WTC11 (cell line): ENCODE measurements at regions not wholly inside any gene's neighbourhood (a gene's known extent, or its start where the extent isn't known, plus 50 kb on each side); places are given as distances from the start of the nearest gene placed in this dataset.

ENCODE experiments used
- ATAC-seq: fragments of 200-7000 bp; cut with Tn5 transposase; 2 replicates; pipeline ENCODE4 v1.10.0; 2021; ENCODE audit warnings: mild to moderate bottlenecking, moderate library complexity
- CTCF ChIA-PET: fragments of 300-600 bp; sonication (Branson Sonifier 250); formaldehyde crosslinking; loops from one replicate; lab custom pipeline; 2021; ENCODE audit warnings: antibody characterized with exemption; lab: Charles Lee
- POLR2A ChIA-PET: fragments of 350-600 bp; sonication (Branson Sonifier 250); formaldehyde crosslinking; loops from one replicate; lab custom pipeline; 2021; ENCODE audit warnings: antibody characterized with exemption; lab: Charles Lee
- DNase-seq: peaks from one replicate; pipeline ENCODE4 v3.0.0; 2021; ENCODE audit warnings: low spot score
- H3K27ac Mint-ChIP-seq: 2 replicates; pipeline ENCODE4 v1.8.0; 2021; ENCODE audit warnings: mixed read lengths
- H3K27me3 Mint-ChIP-seq: 2 replicates; pipeline ENCODE4 v1.8.0; 2021; ENCODE audit warnings: low read depth, mild to moderate bottlenecking, moderate library complexity, mixed read lengths
- H3K36me3 Mint-ChIP-seq: 2 replicates; pipeline ENCODE4 v1.8.0; 2021; ENCODE audit warnings: mixed read lengths
- H3K4me1 Mint-ChIP-seq: 2 replicates; pipeline ENCODE4 v1.8.0; 2022; ENCODE audit warnings: mixed read lengths
- H3K4me3 Mint-ChIP-seq: 2 replicates; pipeline ENCODE4 v1.8.0; 2021; ENCODE audit warnings: mild to moderate bottlenecking, moderate library complexity, mixed read lengths
- H3K9me3 Mint-ChIP-seq: 2 replicates; pipeline ENCODE4 v1.8.0; 2021; ENCODE audit warnings: mixed read lengths
- GRHL2 ChIP-seq: fragments of 250-450 bp; sonication (Bioruptor Pico); IDR thresholded peaks from 2 replicates; pipeline ENCODE4 v1.8.0; 2022; ENCODE audit warnings: mild to moderate bottlenecking, moderate library complexity; ENCODE audit not compliant: insufficient replicate concordance, severe bottlenecking
- HMGA2 ChIP-seq: fragments of 250-450 bp; sonication (Bioruptor Pico); IDR thresholded peaks from 2 replicates; pipeline ENCODE4 v1.4.0; 2021; ENCODE audit warnings: mild to moderate bottlenecking, moderate library complexity
- MYBL2 ChIP-seq: sonication (generic); formaldehyde crosslinking; IDR thresholded peaks from 2 replicates; pipeline ENCODE4 v1.8.1; 2023; ENCODE audit warnings: mild to moderate bottlenecking, moderate library complexity, missing genetic modification reagents
- NR2C2 ChIP-seq: sonication (generic); formaldehyde crosslinking; IDR thresholded peaks from 2 replicates; pipeline ENCODE4 v1.8.0; 2022; ENCODE audit warnings: mild to moderate bottlenecking, missing genetic modification reagents
- OVOL2 ChIP-seq: fragments of 250-450 bp; sonication (Bioruptor Pico); IDR thresholded peaks from 2 replicates; pipeline ENCODE4 v1.9.0; 2021; ENCODE audit warnings: mild to moderate bottlenecking, borderline replicate concordance
- SMAD3 ChIP-seq: sonication (generic); formaldehyde crosslinking; IDR thresholded peaks from 2 replicates; pipeline ENCODE4 v1.8.0; 2022; ENCODE audit warnings: missing genetic modification reagents, mild to moderate bottlenecking, borderline replicate concordance
- SMAD4 ChIP-seq: sonication (generic); formaldehyde crosslinking; IDR thresholded peaks from 2 replicates; pipeline ENCODE4 v1.8.0; 2022; ENCODE audit warnings: mild to moderate bottlenecking, missing genetic modification reagents
- ZNF121 ChIP-seq: sonication (generic); formaldehyde crosslinking; IDR thresholded peaks from 2 replicates; pipeline ENCODE4 v1.8.0; 2023; ENCODE audit warnings: missing genetic modification reagents
- ZNF138 ChIP-seq: sonication (generic); formaldehyde crosslinking; conservative IDR thresholded peaks from 2 replicates; pipeline ENCODE4 v1.8.1; 2022; ENCODE audit warnings: mild to moderate bottlenecking, moderate library complexity, missing genetic modification reagents
- ZNF263 ChIP-seq: sonication (generic); formaldehyde crosslinking; IDR thresholded peaks from 2 replicates; pipeline ENCODE4 v1.8.1; 2022; ENCODE audit warnings: low read depth, mild to moderate bottlenecking, moderate library complexity, missing genetic modification reagents
- ZNF396 ChIP-seq: fragments of 250-450 bp; sonication (Bioruptor Pico); IDR thresholded peaks from 2 replicates; pipeline ENCODE4 v1.8.0; 2021; ENCODE audit warnings: mild to moderate bottlenecking, moderate library complexity, borderline replicate concordance
- ZNF671 ChIP-seq: fragments of 250-450 bp; sonication (Bioruptor Pico); IDR thresholded peaks from 2 replicates; pipeline ENCODE4 v1.8.0; 2021; ENCODE audit warnings: mild to moderate bottlenecking
- TF ChIP-seq, protein P1 (sequence below): sonication (generic); formaldehyde crosslinking; IDR thresholded peaks from 2 replicates; pipeline ENCODE4 v1.8.1; 2022; ENCODE audit warnings: low read depth, mild to moderate bottlenecking, moderate library complexity, missing genetic modification reagents, borderline replicate concordance
- TF ChIP-seq, protein P2 (sequence below): sonication (generic); formaldehyde crosslinking; IDR thresholded peaks from 2 replicates; pipeline ENCODE4 v1.8.0; 2023; ENCODE audit warnings: mild to moderate bottlenecking, missing genetic modification reagents
- TF ChIP-seq, protein P3 (sequence below): fragments of 250-450 bp; sonication (Bioruptor Pico); IDR thresholded peaks from 2 replicates; pipeline ENCODE4 v1.9.0; 2021; ENCODE audit warnings: mild to moderate bottlenecking, borderline replicate concordance
- TF ChIP-seq, protein P4 (sequence below): sonication (generic); formaldehyde crosslinking; conservative IDR thresholded peaks from 2 replicates; pipeline ENCODE4 v1.8.1; 2023; ENCODE audit warnings: mild to moderate bottlenecking, low read depth, missing genetic modification reagents, moderate library complexity
- TF ChIP-seq, protein P5 (sequence below): fragments of 250-450 bp; sonication (Bioruptor Pico); IDR thresholded peaks from 2 replicates; pipeline ENCODE4 v1.9.0; 2021; ENCODE audit warnings: moderate library complexity, mild to moderate bottlenecking, inconsistent platforms, borderline replicate concordance
- TF ChIP-seq, protein P6 (sequence below): sonication (generic); formaldehyde crosslinking; IDR thresholded peaks from 2 replicates; pipeline ENCODE4 v1.8.1; 2023; ENCODE audit warnings: mild to moderate bottlenecking, missing genetic modification reagents

DNA sequence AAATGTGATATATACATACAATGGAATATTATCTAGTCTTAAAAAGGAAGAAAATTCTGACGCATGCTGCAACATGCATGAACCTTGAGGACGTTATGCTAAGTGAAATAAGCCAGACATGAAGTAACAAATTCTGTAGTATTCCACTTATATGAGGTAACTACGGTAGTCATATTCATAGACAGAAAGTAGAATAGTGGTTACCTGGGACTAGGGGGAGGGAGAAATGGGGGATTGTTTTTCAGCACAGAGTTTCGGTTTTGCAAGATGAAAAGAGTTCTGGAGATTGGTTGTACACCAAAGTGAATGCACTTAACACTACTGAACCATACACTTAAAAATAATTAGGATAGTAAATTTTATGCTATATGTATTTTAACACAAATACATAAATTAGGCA lies 192.3 kb upstream of the FOXN2 start (continued):
- TF ChIP-seq, protein P1, sequence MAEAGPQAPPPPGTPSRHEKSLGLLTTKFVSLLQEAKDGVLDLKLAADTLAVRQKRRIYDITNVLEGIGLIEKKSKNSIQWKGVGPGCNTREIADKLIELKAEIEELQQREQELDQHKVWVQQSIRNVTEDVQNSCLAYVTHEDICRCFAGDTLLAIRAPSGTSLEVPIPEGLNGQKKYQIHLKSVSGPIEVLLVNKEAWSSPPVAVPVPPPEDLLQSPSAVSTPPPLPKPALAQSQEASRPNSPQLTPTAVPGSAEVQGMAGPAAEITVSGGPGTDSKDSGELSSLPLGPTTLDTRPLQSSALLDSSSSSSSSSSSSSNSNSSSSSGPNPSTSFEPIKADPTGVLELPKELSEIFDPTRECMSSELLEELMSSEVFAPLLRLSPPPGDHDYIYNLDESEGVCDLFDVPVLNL (CRISPR knock-in tag) = no peak
- no peak for TF ChIP-seq OVOL2 (CRISPR knock-in tag)
- no peak for TF ChIP-seq ZNF396 (CRISPR knock-in tag)
- no peak for TF ChIP-seq ZNF138 (CRISPR knock-in tag)

DNA sequence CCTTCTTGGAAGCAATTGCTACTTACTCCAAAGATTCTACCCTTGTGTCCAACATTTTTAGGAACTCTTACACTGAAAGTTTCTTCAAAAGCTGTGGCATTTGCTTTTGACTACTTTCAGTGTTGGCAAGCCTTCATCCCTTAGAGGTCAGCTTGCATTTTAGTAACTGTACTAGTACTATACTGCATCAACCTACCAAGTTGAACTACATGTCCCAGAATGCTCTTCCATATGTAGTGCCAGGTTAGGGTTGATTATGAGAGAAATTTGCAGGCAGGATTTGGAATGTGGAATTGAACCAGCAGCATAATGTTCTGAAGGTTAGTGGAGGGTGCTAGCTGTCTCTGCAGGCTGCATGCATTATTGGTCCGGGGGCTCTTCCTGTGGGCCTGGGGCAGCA lies 189.9 kb upstream of the FOXN2 start:
- POLR2A ChIA-PET = no interaction called here
- Mint-ChIP-seq H3K9me3 (peaks cover 6% of the 10 kb centered on the region; the same call in 1 of the 2 replicates), H3K36me3 (no peaks in the 10 kb centered on the region), H3K27me3 (no peaks in the 10 kb centered on the region), H3K27ac (no peak overlapping the region), H3K4me3 (no peak overlapping the region), H3K4me1 (no peaks in the 10 kb centered on the region)
- no peak for TF ChIP-seq ZNF671 (CRISPR knock-in tag)
- TF ChIP-seq, protein P2, sequence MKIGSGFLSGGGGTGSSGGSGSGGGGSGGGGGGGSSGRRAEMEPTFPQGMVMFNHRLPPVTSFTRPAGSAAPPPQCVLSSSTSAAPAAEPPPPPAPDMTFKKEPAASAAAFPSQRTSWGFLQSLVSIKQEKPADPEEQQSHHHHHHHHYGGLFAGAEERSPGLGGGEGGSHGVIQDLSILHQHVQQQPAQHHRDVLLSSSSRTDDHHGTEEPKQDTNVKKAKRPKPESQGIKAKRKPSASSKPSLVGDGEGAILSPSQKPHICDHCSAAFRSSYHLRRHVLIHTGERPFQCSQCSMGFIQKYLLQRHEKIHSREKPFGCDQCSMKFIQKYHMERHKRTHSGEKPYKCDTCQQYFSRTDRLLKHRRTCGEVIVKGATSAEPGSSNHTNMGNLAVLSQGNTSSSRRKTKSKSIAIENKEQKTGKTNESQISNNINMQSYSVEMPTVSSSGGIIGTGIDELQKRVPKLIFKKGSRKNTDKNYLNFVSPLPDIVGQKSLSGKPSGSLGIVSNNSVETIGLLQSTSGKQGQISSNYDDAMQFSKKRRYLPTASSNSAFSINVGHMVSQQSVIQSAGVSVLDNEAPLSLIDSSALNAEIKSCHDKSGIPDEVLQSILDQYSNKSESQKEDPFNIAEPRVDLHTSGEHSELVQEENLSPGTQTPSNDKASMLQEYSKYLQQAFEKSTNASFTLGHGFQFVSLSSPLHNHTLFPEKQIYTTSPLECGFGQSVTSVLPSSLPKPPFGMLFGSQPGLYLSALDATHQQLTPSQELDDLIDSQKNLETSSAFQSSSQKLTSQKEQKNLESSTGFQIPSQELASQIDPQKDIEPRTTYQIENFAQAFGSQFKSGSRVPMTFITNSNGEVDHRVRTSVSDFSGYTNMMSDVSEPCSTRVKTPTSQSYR = no peak
- ATAC-seq = no peak
- DNase-seq = no peak
- CTCF ChIA-PET = no interaction called here

DNA sequence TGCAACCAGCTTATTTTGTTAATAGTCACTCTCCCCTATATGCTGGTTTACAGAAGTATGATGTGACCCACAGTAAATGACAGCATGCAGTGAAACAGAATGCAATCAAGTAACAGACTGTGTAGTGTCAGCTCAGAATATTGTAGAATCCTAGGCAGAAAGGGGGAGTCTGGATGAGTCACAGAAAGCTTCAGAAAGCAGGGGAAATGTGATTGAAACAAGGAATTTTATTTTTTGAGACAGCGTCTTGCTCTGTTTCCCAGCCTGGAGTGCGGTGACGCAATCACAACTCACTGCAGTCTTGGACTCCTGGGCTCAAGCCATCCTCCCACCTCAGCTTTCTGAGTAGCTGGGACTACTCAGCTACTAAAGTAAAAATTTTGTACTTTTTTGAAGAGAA lies 188.3 kb upstream of the FOXN2 start:
- Mint-ChIP-seq H3K4me1 (no peaks in the 10 kb centered on the region), H3K27me3 (no peaks in the 10 kb centered on the region), H3K9me3 (peaks cover 3% of the 10 kb centered on the region; the same call in 1 of the 2 replicates), H3K4me3 (no peak overlapping the region), H3K27ac (no peak overlapping the region), H3K36me3 (no peaks in the 10 kb centered on the region)
- no peak for ATAC-seq
- DNase-seq = no peak
- CTCF ChIA-PET = interaction anchor here (0.6 kb wide), 1 partner anchor 338 kb away, joined by 5 read pairs; no protein-coding TSS in a partner anchor
- POLR2A ChIA-PET = no interaction called here
- TF ChIP-seq ZNF121 (CRISPR knock-in tag) = no peak
- TF ChIP-seq, protein P3, sequence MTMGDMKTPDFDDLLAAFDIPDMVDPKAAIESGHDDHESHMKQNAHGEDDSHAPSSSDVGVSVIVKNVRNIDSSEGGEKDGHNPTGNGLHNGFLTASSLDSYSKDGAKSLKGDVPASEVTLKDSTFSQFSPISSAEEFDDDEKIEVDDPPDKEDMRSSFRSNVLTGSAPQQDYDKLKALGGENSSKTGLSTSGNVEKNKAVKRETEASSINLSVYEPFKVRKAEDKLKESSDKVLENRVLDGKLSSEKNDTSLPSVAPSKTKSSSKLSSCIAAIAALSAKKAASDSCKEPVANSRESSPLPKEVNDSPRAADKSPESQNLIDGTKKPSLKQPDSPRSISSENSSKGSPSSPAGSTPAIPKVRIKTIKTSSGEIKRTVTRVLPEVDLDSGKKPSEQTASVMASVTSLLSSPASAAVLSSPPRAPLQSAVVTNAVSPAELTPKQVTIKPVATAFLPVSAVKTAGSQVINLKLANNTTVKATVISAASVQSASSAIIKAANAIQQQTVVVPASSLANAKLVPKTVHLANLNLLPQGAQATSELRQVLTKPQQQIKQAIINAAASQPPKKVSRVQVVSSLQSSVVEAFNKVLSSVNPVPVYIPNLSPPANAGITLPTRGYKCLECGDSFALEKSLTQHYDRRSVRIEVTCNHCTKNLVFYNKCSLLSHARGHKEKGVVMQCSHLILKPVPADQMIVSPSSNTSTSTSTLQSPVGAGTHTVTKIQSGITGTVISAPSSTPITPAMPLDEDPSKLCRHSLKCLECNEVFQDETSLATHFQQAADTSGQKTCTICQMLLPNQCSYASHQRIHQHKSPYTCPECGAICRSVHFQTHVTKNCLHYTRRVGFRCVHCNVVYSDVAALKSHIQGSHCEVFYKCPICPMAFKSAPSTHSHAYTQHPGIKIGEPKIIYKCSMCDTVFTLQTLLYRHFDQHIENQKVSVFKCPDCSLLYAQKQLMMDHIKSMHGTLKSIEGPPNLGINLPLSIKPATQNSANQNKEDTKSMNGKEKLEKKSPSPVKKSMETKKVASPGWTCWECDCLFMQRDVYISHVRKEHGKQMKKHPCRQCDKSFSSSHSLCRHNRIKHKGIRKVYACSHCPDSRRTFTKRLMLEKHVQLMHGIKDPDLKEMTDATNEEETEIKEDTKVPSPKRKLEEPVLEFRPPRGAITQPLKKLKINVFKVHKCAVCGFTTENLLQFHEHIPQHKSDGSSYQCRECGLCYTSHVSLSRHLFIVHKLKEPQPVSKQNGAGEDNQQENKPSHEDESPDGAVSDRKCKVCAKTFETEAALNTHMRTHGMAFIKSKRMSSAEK (CRISPR knock-in tag) = no peak
- TF ChIP-seq, protein P4, sequence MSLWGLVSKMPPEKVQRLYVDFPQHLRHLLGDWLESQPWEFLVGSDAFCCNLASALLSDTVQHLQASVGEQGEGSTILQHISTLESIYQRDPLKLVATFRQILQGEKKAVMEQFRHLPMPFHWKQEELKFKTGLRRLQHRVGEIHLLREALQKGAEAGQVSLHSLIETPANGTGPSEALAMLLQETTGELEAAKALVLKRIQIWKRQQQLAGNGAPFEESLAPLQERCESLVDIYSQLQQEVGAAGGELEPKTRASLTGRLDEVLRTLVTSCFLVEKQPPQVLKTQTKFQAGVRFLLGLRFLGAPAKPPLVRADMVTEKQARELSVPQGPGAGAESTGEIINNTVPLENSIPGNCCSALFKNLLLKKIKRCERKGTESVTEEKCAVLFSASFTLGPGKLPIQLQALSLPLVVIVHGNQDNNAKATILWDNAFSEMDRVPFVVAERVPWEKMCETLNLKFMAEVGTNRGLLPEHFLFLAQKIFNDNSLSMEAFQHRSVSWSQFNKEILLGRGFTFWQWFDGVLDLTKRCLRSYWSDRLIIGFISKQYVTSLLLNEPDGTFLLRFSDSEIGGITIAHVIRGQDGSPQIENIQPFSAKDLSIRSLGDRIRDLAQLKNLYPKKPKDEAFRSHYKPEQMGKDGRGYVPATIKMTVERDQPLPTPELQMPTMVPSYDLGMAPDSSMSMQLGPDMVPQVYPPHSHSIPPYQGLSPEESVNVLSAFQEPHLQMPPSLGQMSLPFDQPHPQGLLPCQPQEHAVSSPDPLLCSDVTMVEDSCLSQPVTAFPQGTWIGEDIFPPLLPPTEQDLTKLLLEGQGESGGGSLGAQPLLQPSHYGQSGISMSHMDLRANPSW = no peak
- no peak for TF ChIP-seq SMAD4 (CRISPR knock-in tag)
- no peak for TF ChIP-seq HMGA2
- no peak for TF ChIP-seq SMAD3 (CRISPR knock-in tag)
- no peak for TF ChIP-seq MYBL2
- TF ChIP-seq, protein P5, sequence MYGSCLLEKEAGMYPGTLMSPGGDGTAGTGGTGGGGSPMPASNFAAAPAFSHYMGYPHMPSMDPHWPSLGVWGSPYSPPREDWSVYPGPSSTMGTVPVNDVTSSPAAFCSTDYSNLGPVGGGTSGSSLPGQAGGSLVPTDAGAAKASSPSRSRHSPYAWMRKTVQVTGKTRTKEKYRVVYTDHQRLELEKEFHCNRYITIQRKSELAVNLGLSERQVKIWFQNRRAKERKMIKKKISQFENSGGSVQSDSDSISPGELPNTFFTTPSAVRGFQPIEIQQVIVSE = no peak
- no peak for TF ChIP-seq ZNF138 (CRISPR knock-in tag)
- TF ChIP-seq, protein P6, sequence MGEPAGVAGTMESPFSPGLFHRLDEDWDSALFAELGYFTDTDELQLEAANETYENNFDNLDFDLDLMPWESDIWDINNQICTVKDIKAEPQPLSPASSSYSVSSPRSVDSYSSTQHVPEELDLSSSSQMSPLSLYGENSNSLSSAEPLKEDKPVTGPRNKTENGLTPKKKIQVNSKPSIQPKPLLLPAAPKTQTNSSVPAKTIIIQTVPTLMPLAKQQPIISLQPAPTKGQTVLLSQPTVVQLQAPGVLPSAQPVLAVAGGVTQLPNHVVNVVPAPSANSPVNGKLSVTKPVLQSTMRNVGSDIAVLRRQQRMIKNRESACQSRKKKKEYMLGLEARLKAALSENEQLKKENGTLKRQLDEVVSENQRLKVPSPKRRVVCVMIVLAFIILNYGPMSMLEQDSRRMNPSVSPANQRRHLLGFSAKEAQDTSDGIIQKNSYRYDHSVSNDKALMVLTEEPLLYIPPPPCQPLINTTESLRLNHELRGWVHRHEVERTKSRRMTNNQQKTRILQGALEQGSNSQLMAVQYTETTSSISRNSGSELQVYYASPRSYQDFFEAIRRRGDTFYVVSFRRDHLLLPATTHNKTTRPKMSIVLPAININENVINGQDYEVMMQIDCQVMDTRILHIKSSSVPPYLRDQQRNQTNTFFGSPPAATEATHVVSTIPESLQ (CRISPR knock-in tag) = no peak
- no peak for TF ChIP-seq NR2C2 (CRISPR knock-in tag)
- TF ChIP-seq ZNF263 = no peak
- no peak for TF ChIP-seq GRHL2 (CRISPR knock-in tag)
